ENCODE measurements at regions not wholly inside any gene's neighbourhood (a gene's known extent, or its start where the extent isn't known, plus 50 kb on each side); places are given as distances from the start of the nearest gene placed in this dataset.

DNA sequence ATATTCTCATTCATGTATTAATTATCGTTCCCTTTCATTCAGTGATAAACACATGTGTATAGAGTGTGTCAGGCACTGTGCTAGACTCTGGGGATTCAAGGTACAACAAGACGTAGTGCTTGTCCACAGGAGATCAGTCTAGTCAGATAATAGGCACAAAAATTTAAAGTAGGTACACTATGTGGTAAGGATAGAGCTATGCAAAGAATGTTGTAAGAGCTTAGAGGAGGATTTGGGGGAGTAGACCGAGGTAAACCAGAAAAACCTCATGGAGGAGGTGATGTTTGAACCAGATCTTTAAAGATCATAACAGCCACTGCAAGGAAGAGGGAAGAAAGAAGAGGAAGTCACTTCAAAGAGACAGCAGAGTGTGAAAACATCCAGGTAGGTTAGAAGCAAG lies 256.9 kb upstream of the DDX18 start:
- TF ChIP-seq POLR2A (IDR thresholded peaks at IDR 0.05; ENCODE audit: low read depth, low read length), result no peak
- no peak for TF ChIP-seq POLR2AphosphoS5 (IDR thresholded peaks at IDR 0.05; ENCODE audit: low read depth, low read length)
